ENCODE measurements at regions not wholly inside any gene's neighbourhood (a gene's known extent, or its start where the extent isn't known, plus 50 kb on each side); places are given as distances from the start of the nearest gene placed in this dataset.

DNA sequence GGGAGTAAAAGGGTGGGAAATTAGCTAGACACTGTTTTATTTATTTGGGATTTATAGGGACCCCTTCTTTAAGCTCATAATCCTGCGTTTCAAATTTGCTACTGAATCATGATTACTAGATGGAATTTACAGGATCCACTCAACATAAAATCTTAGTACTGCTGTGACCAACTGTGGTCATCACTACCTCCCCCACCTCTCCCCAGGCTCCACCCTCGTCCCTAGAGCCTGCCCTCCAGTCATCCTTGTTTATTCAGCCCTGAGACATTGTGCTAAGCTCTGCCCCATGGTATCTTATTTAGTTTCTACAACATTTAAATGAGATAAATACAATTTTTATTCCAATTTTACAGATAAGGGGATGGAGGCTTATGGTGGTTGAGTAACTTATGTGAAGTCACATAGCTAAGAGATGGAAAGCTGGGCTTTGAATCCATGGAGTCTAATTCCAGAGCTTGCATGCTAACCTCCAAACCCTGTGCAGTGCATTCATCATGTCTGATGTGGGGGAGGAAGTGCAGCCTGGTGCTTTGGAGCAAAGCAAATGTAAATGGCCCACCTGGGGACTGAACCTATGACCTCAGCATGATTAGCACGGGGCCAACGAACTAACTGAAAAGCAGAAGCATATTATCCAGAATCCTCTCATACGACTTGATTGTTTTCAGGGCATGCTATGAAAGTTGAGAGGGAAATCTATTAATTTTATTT lies 502.4 kb downstream of the TMEM182 start:
- Mint-ChIP-seq H3K36me3 (no peaks in the 10 kb centered on the region), H3K9me3 (peaks cover 3% of the 10 kb centered on the region), H3K4me1 (no peaks in the 10 kb centered on the region), H3K27ac (no peak overlapping the region), H3K27me3 (no peaks in the 10 kb centered on the region), H3K4me3 (no peak overlapping the region)
- ATAC-seq (ENCODE audit: low read depth): no peak
- POLR2A ChIA-PET: no interaction called here
- DNase-seq: no peak

DNA sequence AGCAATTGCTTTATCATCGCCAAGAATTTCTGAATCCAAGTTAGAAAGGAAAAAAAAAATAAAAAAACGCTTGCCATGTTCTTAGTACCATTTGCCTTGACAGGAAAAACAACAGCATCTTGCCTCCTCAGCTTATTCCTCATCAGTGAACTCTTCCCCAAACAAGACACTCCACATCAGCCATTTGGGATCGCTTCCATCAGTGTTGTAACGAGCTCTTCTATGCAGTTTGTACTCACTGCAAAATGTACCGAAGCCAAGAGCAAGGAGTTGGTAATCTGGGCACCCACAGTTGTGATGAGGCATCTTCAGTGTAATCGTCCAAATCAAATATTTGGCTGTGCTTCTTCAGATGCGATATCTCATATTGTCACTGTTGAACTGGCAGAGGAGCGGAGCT lies 503.7 kb downstream of the TMEM182 start:
- H3K36me3 Mint-ChIP-seq: no peaks in the 10 kb centered on the region
- ATAC-seq (ENCODE audit: low read depth) (no peak), DNase-seq (no peak)
- no peaks in the 10 kb centered on the region for H3K4me1 Mint-ChIP-seq
- no peaks in the 10 kb centered on the region for H3K27me3 Mint-ChIP-seq
- H3K4me3 Mint-ChIP-seq: no peak overlapping the region
- H3K9me3 Mint-ChIP-seq: peaks cover 3% of the 10 kb centered on the region
- POLR2A ChIA-PET: no interaction called here
- H3K27ac Mint-ChIP-seq: no peak overlapping the region

DNA sequence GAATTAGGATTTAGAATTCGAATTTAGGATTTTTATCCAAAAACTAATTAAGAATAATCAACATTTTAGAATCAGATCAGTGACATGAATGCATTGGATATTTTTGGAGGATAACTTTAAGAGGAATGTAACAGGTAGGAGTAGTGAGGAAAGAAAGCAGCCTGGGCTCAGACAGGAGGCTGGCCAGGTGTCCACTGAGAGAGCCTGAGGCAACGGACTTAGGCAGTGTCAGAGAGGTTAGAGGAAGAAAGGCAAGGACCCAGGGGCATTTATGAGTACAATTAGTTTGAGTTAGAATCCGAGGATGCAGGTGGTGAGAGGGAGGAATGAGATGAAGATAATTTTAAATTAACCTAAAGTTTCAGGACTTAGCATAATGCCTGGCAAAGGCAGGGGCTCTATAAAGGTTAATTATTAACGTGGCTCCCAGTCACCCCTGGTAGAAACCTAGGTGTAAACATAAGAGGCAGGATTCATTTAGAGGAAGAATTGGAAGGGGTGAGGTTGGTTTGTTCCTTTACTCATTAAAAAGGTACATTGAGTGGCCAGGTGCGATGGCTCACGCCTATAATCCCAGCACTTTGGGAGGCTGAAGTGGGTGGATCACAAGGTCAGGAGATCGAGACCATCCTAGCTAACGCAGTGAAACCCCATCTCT lies 507.1 kb downstream of the TMEM182 start:
- ATAC-seq (ENCODE audit: low read depth): no peak
- Mint-ChIP-seq H3K4me3 (no peak overlapping the region), H3K4me1 (no peaks in the 10 kb centered on the region), H3K36me3 (no peaks in the 10 kb centered on the region), H3K27ac (no peak overlapping the region), H3K9me3 (peaks cover 8% of the 10 kb centered on the region), H3K27me3 (no peaks in the 10 kb centered on the region)
- DNase-seq: no peak
- POLR2A ChIA-PET: no interaction called here

DNA sequence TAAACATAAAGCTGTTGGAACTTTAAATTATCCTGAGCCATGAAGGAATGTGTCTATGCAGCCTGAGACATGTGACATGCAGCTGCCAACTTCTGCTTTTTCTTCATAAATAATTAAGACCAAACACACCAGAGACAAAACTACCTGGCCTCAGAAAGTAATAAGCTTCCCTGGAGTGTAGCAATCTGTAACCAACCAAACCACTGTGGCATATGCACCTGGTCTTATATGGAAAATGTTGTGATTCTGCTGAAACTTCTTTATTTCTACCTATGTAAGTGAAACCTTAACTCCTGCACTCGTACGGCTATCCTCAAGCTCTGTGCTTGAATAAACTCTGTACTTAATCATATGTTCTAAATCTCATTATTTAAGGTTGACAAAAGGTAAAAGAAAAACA lies 515.0 kb downstream of the TMEM182 start:
- no peaks in the 10 kb centered on the region for H3K36me3 Mint-ChIP-seq
- H3K4me1 Mint-ChIP-seq: no peaks in the 10 kb centered on the region
- H3K4me3 Mint-ChIP-seq: no peak overlapping the region
- no peaks in the 10 kb centered on the region for H3K27me3 Mint-ChIP-seq
- POLR2A ChIA-PET: no interaction called here
- peaks cover 4% of the 10 kb centered on the region for H3K9me3 Mint-ChIP-seq
- ATAC-seq (ENCODE audit: low read depth): no peak
- no peak overlapping the region for H3K27ac Mint-ChIP-seq
- DNase-seq: no peak

DNA sequence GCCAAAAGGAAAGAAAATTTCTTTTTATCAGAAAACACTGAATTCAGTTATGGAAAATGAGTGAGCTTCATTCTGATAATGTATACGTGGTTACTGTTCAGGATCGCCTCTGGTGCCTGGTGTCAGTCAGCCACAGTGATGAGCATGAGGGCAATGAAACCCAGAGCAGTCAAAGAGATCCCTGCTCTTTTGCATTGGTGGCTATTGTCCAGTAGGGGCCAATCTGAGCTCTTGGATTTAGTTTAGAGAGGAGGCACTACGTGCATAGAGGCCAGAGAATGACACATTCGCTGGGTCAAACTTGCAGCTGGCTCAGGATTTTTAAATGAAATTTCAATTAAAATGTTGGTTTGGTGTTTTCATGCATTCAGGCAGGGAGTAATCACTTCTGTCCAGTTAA lies 522.9 kb downstream of the TMEM182 start:
- H3K36me3 Mint-ChIP-seq: no peaks in the 10 kb centered on the region
- H3K27me3 Mint-ChIP-seq: no peaks in the 10 kb centered on the region
- H3K4me1 Mint-ChIP-seq: no peaks in the 10 kb centered on the region
- peaks cover 1% of the 10 kb centered on the region for H3K9me3 Mint-ChIP-seq
- POLR2A ChIA-PET: no interaction called here
- ATAC-seq (ENCODE audit: low read depth) (no peak), DNase-seq (no peak)
- H3K4me3 Mint-ChIP-seq: no peak overlapping the region
- H3K27ac Mint-ChIP-seq: no peak overlapping the region

DNA sequence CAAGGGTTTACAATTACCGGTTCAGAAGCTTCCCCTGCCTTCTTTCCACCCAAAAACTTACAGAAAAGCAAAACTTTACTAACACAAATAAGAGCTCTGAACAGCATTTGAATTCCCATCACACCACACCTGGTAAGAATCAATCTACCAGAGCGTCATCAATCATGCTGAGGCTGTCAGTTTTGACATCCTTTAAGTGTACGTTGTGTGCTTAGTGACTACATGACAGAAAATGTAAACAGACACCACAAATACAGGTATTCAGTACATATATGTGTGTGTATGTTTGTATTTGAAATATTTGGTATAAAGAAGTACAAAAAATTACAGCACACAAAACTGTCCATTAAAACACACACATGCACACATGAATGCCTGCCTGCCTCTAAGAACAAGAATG lies 523.5 kb downstream of the TMEM182 start:
- POLR2A ChIA-PET: no interaction called here
- Mint-ChIP-seq H3K9me3 (peaks cover under 1% of the 10 kb centered on the region), H3K27ac (no peak overlapping the region), H3K4me1 (no peaks in the 10 kb centered on the region), H3K27me3 (no peaks in the 10 kb centered on the region), H3K36me3 (no peaks in the 10 kb centered on the region), H3K4me3 (no peak overlapping the region)
- ATAC-seq (ENCODE audit: low read depth) (no peak), DNase-seq (no peak)

DNA sequence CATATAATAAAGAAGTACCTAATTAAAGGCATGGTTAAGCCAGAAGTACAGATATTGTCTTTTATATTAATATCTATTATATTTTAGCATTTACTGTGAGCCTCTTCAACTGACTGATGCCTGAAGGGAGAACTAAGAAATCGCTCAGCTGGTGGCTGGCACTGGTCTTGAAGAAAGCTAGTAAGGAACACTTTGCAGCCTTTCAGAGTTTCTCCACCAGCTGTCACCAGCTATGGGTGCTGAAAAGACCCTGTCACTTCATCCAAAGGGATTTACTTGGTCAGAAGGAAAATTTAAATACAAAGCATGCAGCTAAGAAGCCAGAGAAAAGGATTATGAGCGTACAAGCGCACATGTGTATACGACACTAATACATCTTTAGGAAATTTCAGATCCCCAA lies 525.9 kb downstream of the TMEM182 start:
- POLR2A ChIA-PET: no interaction called here
- Mint-ChIP-seq H3K4me1 (no peaks in the 10 kb centered on the region), H3K27me3 (no peaks in the 10 kb centered on the region), H3K4me3 (no peak overlapping the region), H3K9me3 (no peaks in the 10 kb centered on the region), H3K27ac (no peak overlapping the region), H3K36me3 (no peaks in the 10 kb centered on the region)
- no peak for DNase-seq
- no peak for ATAC-seq (ENCODE audit: low read depth)

DNA sequence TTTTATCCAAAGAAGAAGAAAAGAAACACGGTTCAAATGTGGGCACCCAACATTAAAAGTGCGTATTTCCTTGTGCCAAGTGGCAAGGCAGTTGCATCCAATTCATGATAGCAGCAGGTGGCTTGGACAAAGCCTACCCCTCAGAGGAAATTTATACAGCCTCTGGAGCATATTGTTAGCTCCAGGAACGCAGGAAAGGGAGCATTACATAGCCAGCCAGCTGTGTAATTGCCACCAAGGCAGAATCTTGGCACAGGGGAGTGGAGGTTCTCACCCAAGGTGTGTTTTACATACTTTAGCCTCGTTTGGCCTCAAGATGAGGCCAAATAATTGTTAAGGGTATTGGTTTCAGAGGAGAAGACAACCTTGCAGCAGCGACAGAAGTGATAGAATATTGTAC lies 526.9 kb downstream of the TMEM182 start:
- no peak overlapping the region for H3K27ac Mint-ChIP-seq

DNA sequence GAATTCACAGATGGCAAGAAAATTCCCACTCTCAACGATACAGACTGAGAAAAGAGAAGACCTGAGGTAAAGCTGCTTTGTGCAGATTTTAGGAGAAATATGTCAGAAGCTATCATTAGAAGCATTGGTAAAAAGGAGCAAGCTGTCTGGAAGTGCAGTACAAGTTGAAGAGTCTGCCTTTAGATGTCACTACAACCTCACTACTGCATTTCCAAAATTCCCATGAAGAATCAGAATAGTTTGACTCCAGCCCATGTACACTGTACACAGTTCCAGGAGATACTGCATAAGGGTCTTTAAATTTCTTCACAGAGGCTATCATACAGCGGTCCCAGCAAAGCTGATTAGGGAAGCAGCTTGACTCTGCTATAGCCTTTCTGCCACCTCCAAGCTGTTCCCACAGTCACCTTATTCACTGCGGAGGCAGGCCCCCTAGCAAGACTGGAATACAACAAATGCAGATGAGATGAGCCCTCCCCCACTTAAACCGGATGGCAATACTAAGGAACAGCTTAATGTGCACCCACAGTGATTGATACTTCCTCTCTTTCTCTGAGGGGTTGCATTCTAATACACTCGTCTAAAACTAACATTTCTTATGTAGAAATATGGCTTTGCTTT lies 527.4 kb downstream of the TMEM182 start:
- no peaks in the 10 kb centered on the region for H3K9me3 Mint-ChIP-seq
- H3K4me1 Mint-ChIP-seq: no peaks in the 10 kb centered on the region
- H3K36me3 Mint-ChIP-seq: no peaks in the 10 kb centered on the region
- no peak overlapping the region for H3K4me3 Mint-ChIP-seq
- no peak for DNase-seq
- H3K27me3 Mint-ChIP-seq: peaks cover 8% of the 10 kb centered on the region
- H3K27ac Mint-ChIP-seq: no peak overlapping the region
- no peak for ATAC-seq (ENCODE audit: low read depth)
- POLR2A ChIA-PET: no interaction called here

More for the DNA sequence above, 526.9 kb downstream of the TMEM182 start:
- Mint-ChIP-seq H3K36me3 (no peaks in the 10 kb centered on the region), H3K9me3 (no peaks in the 10 kb centered on the region), H3K27me3 (peaks cover 8% of the 10 kb centered on the region), H3K4me3 (no peak overlapping the region), H3K4me1 (no peaks in the 10 kb centered on the region)
- POLR2A ChIA-PET: no interaction called here
- DNase-seq (no peak), ATAC-seq (ENCODE audit: low read depth) (no peak)

DNA sequence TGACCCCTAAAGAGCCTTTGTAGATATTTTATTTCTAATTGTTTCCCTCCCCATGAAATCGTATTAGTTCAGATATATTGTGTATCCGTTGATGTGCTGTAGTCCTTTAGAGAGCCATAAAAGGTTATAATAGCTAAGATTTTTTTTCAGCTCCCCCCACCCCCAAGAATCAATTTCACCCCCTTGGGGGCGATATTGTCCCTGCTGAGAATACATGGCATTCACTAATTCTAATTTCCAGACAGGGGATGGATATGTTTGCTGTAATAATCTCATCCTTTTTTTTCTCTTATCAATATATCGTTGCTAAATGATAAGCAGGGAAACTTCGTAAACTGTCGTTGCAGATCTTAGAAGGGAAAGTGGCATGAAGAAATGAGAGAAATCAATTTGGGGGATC lies 530.7 kb downstream of the TMEM182 start:
- no peaks in the 10 kb centered on the region for H3K4me1 Mint-ChIP-seq
- H3K27me3 Mint-ChIP-seq: peaks cover 8% of the 10 kb centered on the region
- H3K9me3 Mint-ChIP-seq: no peaks in the 10 kb centered on the region
- DNase-seq: no peak
- no peak overlapping the region for H3K4me3 Mint-ChIP-seq
- POLR2A ChIA-PET: no interaction called here
- no peaks in the 10 kb centered on the region for H3K36me3 Mint-ChIP-seq
- H3K27ac Mint-ChIP-seq: no peak overlapping the region
- no peak for ATAC-seq (ENCODE audit: low read depth)

DNA sequence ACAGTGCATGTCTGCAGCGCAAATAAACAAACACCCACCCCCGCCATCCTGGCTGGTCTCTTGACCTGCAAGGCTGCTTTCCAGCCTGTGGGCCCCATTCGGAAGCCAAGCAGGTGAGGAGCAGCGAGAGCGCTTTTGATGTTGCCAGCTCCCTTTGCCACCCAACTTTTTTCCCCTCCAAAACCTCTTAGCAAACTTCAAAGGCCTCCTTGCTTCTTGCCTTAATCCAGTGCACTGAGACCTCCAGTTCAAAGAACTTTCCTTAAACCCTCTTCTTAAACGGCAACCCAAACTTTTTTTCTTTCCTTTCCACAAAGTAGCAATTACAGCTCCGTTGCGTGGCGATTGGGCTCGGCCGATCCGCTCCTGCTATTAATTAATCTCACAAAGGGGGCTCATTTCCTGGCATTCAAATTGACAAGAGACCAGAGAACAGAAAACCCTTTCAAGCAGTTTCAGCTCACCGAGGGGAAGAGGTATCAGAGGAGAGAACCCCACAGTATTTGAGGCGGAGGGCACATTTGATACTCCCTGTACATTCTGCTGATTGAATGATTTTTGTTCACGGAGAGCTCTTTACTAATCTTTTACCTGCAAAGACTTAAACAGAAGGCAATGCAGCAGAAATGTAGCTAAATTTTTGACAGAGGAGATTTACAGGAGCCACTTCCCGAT lies 531.4 kb downstream of the TMEM182 start:
- no peaks in the 10 kb centered on the region for H3K36me3 Mint-ChIP-seq
- no peaks in the 10 kb centered on the region for H3K4me1 Mint-ChIP-seq
- H3K27me3 Mint-ChIP-seq: peaks cover 8% of the 10 kb centered on the region
- POLR2A ChIA-PET: no interaction called here
- H3K9me3 Mint-ChIP-seq: no peaks in the 10 kb centered on the region
- no peak overlapping the region for H3K27ac Mint-ChIP-seq
- H3K4me3 Mint-ChIP-seq: no peak overlapping the region
- ATAC-seq (ENCODE audit: low read depth) (no peak), DNase-seq (no peak)

DNA sequence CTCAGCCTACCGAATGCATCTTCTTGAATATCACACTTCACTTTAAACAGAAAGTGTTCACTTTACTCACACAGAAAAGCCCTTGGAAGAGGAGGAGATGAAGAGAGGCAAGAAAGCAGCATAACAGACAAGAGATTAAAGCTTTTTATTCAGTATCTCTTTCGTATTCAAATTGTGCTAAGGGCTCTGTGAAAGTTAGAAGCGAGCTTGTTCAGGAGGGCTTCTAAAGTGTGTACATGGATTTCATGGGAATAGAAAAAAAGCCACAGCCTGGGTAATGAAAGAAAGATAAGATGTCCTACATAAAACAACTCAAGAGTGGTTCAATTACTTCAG lies 531.9 kb downstream of the TMEM182 start:
- Mint-ChIP-seq H3K27ac (no peak overlapping the region), H3K9me3 (no peaks in the 10 kb centered on the region), H3K27me3 (peaks cover 8% of the 10 kb centered on the region), H3K4me1 (no peaks in the 10 kb centered on the region), H3K4me3 (no peak overlapping the region), H3K36me3 (no peaks in the 10 kb centered on the region)
- ATAC-seq (ENCODE audit: low read depth) (no peak), DNase-seq (no peak)
- POLR2A ChIA-PET: no interaction called here

DNA sequence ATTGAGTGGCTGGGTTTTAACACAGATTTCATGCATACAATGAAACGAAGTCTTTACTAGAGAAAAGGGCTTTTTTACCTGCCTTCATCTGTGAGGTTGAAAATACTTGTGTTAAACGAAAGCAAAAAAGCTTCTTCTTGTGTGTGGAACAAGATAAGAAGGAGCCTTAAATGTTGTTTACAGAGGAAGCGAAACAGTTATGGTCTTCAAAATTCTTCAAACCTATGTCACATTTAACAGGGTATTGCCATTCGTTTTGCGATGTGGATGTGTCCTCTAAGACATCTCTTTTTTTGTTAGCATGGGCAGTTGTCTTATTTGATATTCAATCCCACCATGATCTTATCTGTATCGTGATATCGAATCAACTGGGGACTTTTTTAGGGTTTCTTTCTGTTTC lies 532.6 kb downstream of the TMEM182 start:
- Mint-ChIP-seq H3K27ac (no peak overlapping the region), H3K4me3 (no peak overlapping the region), H3K4me1 (no peaks in the 10 kb centered on the region), H3K9me3 (no peaks in the 10 kb centered on the region), H3K36me3 (no peaks in the 10 kb centered on the region), H3K27me3 (peaks cover 8% of the 10 kb centered on the region)
- POLR2A ChIA-PET: no interaction called here
- ATAC-seq (ENCODE audit: low read depth) (no peak), DNase-seq (no peak)

DNA sequence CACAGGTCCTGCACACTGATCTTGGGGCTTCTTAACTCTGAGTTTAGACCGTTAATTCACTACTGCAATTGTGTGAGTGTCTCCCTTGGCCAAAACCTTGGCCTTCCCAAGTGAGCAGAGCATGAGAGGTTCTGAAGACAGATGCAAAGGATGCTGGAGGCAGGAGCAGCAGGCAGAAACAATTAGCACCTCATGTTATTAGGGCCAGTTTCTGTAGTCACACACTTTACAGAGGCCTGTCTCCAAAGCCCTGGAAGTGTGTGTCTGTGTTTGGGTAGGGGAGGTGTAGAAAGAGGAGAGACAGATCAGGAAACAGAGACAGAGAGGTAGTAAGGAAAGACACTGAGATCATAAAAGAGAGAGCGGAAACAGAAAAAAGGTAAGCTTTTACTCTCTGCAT lies 533.8 kb downstream of the TMEM182 start:
- ATAC-seq (ENCODE audit: low read depth) (no peak), DNase-seq (no peak)
- Mint-ChIP-seq H3K27me3 (peaks cover 8% of the 10 kb centered on the region), H3K27ac (no peak overlapping the region), H3K4me1 (no peaks in the 10 kb centered on the region), H3K4me3 (no peak overlapping the region), H3K36me3 (no peaks in the 10 kb centered on the region), H3K9me3 (no peaks in the 10 kb centered on the region)
- POLR2A ChIA-PET: no interaction called here

All from activated naive CD8-positive, alpha-beta T cell treated with anti-CD3 and anti-CD28 coated beads, Interleukin-2, amount 10 ng/mL, durations not matched to agents 7 days and 5 days (primary cell).